HepG2 (cell line): ENCODE measurements at regions not wholly inside any gene's neighbourhood (a gene's known extent, or its start where the extent isn't known, plus 50 kb on each side); places are given as distances from the start of the nearest gene placed in this dataset.
A peak's percentile ranks its signal among the peaks of the same experiment; 100 is the strongest.

Source experiments
- ATF1 ChIP-seq: IDR thresholded peaks from 2 replicates; pipeline ENCODE4 v1.6.1; 2016; ENCODE audit warnings: mild to moderate bottlenecking, control low read depth
- HMGA1 ChIP-seq: sonication (generic); formaldehyde crosslinking; conservative IDR thresholded peaks from 2 replicates; pipeline ENCODE4 v1.4.0; 2020; ENCODE audit warnings: missing genetic modification reagents
- KLF15 ChIP-seq: sonication (generic); formaldehyde crosslinking; IDR thresholded peaks from 2 replicates; pipeline ENCODE4 v1.8.1; 2023; ENCODE audit warnings: borderline replicate concordance, mild to moderate bottlenecking, inconsistent platforms, missing genetic modification reagents, mixed read lengths
- MXD3 ChIP-seq: IDR thresholded peaks from 2 replicates; pipeline ENCODE4 v1.6.1; 2016; ENCODE audit warnings: mild to moderate bottlenecking, missing biosample characterization, missing genetic modification reagents
- NCOA2 ChIP-seq: sonication (generic); formaldehyde crosslinking; IDR thresholded peaks from 2 replicates; pipeline ENCODE4 v1.8.0; 2022; ENCODE audit warnings: inconsistent platforms
- NR1H2 ChIP-seq: sonication (generic); formaldehyde crosslinking; IDR thresholded peaks from 2 replicates; pipeline ENCODE4 v1.8.1; 2022; ENCODE audit warnings: low read depth, missing genetic modification reagents, borderline replicate concordance
- NR2C2 ChIP-seq: sonication (generic); formaldehyde crosslinking; IDR thresholded peaks from 2 replicates; pipeline ENCODE4 v1.4.0; 2020; ENCODE audit warnings: missing genetic modification reagents, mild to moderate bottlenecking, moderate library complexity, borderline replicate concordance
- SAFB2 ChIP-seq: sonication (generic); formaldehyde crosslinking; IDR thresholded peaks from 2 replicates; pipeline ENCODE4 v1.5.1; 2020; ENCODE audit warnings: missing genetic modification reagents, low read depth, mild to moderate bottlenecking, borderline replicate concordance
- SIX1 ChIP-seq: sonication (generic); formaldehyde crosslinking; IDR thresholded peaks from 2 replicates; pipeline ENCODE4 v1.4.0; 2020; ENCODE audit warnings: missing genetic modification reagents, borderline replicate concordance
- SP5 ChIP-seq: IDR thresholded peaks from 2 replicates; pipeline ENCODE4 v1.6.1; 2016; ENCODE audit warnings: low read depth, borderline replicate concordance
- ZBTB21 ChIP-seq: sonication (generic); formaldehyde crosslinking; IDR thresholded peaks from 2 replicates; pipeline ENCODE4 v1.4.0; 2020; ENCODE audit warnings: missing genetic modification reagents
- ZNF572 ChIP-seq: sonication (generic); formaldehyde crosslinking; IDR thresholded peaks from 2 replicates; pipeline ENCODE4 v1.5.1; 2020; ENCODE audit warnings: mild to moderate bottlenecking, missing genetic modification reagents
- TF ChIP-seq, protein P1 (sequence below): sonication (generic); formaldehyde crosslinking; IDR thresholded peaks from 2 replicates; pipeline ENCODE4 v1.5.1; 2020; ENCODE audit warnings: missing genetic modification reagents, mild to moderate bottlenecking, borderline replicate concordance
- TF ChIP-seq, protein P2 (sequence below): sonication (generic); formaldehyde crosslinking; IDR thresholded peaks from 2 replicates; pipeline ENCODE4 v1.5.1; 2020; ENCODE audit warnings: mild to moderate bottlenecking, missing genetic modification reagents
- TF ChIP-seq, protein P3 (sequence below): sonication (generic); formaldehyde crosslinking; IDR thresholded peaks from 2 replicates; pipeline ENCODE4 v1.4.0; 2020; ENCODE audit warnings: mild to moderate bottlenecking, missing genetic modification reagents, borderline replicate concordance
- TF ChIP-seq, protein P4 (sequence below): IDR thresholded peaks from 2 replicates; pipeline ENCODE4 v1.6.1; 2018; ENCODE audit warnings: missing genetic modification reagents, mild to moderate bottlenecking, missing compliant biosample characterization
- TF ChIP-seq, protein P5 (sequence below): sonication (generic); formaldehyde crosslinking; IDR thresholded peaks from 2 replicates; pipeline ENCODE4 v1.4.0; 2020; ENCODE audit warnings: missing genetic modification reagents, borderline replicate concordance

GRCh38 chr15:23877502-23878412 lies 190.7 kb upstream of the NDN start (continued):
- TF ChIP-seq NR1H2 (CRISPR knock-in tag) (no peak), MXD3 (no peak), KLF15 (CRISPR knock-in tag) (no peak), ZNF572 (CRISPR knock-in tag) (no peak), SAFB2 (CRISPR knock-in tag) (no peak), ATF1 (CRISPR knock-in tag) (no peak), ZBTB21 (no peak), NR2C2 (no peak), SIX1 (CRISPR knock-in tag) (no peak), NCOA2 (CRISPR knock-in tag) (no peak), HMGA1 (CRISPR knock-in tag) (no peak), SP5 (CRISPR knock-in tag) (no peak)
- TF ChIP-seq, protein P1, sequence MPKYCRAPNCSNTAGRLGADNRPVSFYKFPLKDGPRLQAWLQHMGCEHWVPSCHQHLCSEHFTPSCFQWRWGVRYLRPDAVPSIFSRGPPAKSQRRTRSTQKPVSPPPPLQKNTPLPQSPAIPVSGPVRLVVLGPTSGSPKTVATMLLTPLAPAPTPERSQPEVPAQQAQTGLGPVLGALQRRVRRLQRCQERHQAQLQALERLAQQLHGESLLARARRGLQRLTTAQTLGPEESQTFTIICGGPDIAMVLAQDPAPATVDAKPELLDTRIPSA (CRISPR knock-in tag) = no peak
- TF ChIP-seq, protein P2, sequence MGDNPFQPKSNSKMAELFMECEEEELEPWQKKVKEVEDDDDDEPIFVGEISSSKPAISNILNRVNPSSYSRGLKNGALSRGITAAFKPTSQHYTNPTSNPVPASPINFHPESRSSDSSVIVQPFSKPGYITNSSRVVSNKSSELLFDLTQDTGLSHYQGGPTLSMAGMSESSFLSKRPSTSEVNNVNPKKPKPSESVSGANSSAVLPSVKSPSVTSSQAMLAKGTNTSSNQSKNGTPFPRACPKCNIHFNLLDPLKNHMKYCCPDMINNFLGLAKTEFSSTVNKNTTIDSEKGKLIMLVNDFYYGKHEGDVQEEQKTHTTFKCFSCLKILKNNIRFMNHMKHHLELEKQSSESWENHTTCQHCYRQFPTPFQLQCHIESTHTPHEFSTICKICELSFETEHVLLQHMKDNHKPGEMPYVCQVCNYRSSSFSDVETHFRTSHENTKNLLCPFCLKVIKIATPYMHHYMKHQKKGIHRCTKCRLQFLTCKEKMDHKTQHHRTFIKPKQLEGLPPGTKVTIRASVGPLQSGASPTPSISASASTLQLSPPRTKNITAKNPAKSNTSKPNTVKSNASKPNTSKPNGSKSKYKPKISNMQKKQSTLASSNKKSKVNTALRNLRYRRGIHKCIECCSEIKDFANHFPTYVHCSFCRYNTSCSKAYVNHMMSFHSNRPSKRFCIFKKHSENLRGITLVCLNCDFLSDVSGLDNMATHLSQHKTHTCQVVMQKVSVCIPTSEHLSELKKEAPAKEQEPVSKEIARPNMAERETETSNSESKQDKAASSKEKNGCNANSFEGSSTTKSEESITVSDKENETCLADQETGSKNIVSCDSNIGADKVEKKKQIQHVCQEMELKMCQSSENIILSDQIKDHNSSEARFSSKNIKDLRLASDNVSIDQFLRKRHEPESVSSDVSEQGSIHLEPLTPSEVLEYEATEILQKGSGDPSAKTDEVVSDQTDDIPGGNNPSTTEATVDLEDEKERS (CRISPR knock-in tag) = no peak
- TF ChIP-seq, protein P3, sequence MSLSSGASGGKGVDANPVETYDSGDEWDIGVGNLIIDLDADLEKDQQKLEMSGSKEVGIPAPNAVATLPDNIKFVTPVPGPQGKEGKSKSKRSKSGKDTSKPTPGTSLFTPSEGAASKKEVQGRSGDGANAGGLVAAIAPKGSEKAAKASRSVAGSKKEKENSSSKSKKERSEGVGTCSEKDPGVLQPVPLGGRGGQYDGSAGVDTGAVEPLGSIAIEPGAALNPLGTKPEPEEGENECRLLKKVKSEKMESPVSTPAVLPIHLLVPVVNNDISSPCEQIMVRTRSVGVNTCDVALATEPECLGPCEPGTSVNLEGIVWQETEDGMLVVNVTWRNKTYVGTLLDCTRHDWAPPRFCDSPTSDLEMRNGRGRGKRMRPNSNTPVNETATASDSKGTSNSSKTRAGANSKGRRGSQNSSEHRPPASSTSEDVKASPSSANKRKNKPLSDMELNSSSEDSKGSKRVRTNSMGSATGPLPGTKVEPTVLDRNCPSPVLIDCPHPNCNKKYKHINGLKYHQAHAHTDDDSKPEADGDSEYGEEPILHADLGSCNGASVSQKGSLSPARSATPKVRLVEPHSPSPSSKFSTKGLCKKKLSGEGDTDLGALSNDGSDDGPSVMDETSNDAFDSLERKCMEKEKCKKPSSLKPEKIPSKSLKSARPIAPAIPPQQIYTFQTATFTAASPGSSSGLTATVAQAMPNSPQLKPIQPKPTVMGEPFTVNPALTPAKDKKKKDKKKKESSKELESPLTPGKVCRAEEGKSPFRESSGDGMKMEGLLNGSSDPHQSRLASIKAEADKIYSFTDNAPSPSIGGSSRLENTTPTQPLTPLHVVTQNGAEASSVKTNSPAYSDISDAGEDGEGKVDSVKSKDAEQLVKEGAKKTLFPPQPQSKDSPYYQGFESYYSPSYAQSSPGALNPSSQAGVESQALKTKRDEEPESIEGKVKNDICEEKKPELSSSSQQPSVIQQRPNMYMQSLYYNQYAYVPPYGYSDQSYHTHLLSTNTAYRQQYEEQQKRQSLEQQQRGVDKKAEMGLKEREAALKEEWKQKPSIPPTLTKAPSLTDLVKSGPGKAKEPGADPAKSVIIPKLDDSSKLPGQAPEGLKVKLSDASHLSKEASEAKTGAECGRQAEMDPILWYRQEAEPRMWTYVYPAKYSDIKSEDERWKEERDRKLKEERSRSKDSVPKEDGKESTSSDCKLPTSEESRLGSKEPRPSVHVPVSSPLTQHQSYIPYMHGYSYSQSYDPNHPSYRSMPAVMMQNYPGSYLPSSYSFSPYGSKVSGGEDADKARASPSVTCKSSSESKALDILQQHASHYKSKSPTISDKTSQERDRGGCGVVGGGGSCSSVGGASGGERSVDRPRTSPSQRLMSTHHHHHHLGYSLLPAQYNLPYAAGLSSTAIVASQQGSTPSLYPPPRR (CRISPR knock-in tag) = no peak
- TF ChIP-seq, protein P4, sequence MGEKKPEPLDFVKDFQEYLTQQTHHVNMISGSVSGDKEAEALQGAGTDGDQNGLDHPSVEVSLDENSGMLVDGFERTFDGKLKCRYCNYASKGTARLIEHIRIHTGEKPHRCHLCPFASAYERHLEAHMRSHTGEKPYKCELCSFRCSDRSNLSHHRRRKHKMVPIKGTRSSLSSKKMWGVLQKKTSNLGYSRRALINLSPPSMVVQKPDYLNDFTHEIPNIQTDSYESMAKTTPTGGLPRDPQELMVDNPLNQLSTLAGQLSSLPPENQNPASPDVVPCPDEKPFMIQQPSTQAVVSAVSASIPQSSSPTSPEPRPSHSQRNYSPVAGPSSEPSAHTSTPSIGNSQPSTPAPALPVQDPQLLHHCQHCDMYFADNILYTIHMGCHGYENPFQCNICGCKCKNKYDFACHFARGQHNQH = 0 out of 2 replicates have a peak, but pooled peaks have one; percentile 43
- TF ChIP-seq, protein P5, sequence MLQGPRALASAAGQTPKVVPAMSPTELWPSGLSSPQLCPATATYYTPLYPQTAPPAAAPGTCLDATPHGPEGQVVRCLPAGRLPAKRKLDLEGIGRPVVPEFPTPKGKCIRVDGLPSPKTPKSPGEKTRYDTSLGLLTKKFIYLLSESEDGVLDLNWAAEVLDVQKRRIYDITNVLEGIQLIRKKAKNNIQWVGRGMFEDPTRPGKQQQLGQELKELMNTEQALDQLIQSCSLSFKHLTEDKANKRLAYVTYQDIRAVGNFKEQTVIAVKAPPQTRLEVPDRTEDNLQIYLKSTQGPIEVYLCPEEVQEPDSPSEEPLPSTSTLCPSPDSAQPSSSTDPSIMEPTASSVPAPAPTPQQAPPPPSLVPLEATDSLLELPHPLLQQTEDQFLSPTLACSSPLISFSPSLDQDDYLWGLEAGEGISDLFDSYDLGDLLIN = no peak
